ENCODE measurements at regions not wholly inside any gene's neighbourhood (a gene's known extent, or its start where the extent isn't known, plus 50 kb on each side); places are given as distances from the start of the nearest gene placed in this dataset.

GRCh38 chr6:84601366-84601765 is 163.0 kb downstream of the TBX18 start (continued):
- TF ChIP-seq E2F6 (IDR thresholded peaks at IDR 0.05) (no peak), POLR2AphosphoS5 (IDR thresholded peaks at IDR 0.05; ENCODE audit: low read depth, low read length) (no peak)

Data from H1 (cell line).